SH-SY5Y (cell line): ENCODE measurements at regions not wholly inside any gene's neighbourhood (a gene's known extent, or its start where the extent isn't known, plus 50 kb on each side); places are given as distances from the start of the nearest gene placed in this dataset.

ENCODE experiments used
- GATA2 ChIP-seq: IDR thresholded peaks from 2 replicates; pipeline ENCODE4 v1.6.1; 2011; ENCODE audit warnings: mild to moderate bottlenecking, low read depth, low read length
- GATA3 ChIP-seq: IDR thresholded peaks from 2 replicates; pipeline ENCODE4 v1.6.1; 2011; ENCODE audit warnings: low read depth, mild to moderate bottlenecking, low read length, moderate library complexity

GRCh38 chr18:40485318-40485717 lies 1469.7 kb upstream of the PIK3C3 start:
- TF ChIP-seq GATA2 (no peak), GATA3 (no peak)
